K562 (cell line): ENCODE measurements at regions not wholly inside any gene's neighbourhood (a gene's known extent, or its start where the extent isn't known, plus 50 kb on each side); places are given as distances from the start of the nearest gene placed in this dataset.

Experiments
- ATAC-seq: fragments of 200-7000 bp; cut with Tn5 transposase; 3 replicates; pipeline ENCODE4 v1.9.1; 2020; ENCODE audit warnings: moderate library complexity
- BruUV-seq: library from RNA; stranded (reverse); fragments of 400-500 nt; replicated peaks from 2 replicates; lab custom pipeline; 2021; lab: Mats Ljungman, UMichigan
- CTCF ChIA-PET: fragments of 300-600 bp; formaldehyde crosslinking; extraction: SDS; loops from one replicate; lab custom pipeline; 2021; ENCODE audit warnings: low intra/inter-chr PET ratio; lab: Yijun Ruan, JAX
- POLR2A ChIA-PET: fragments of 300-600, 350-650 bp; sonication (Branson Sonifier 250); formaldehyde crosslinking; extraction: SDS; loops from one replicate; lab custom pipeline; 2021; ENCODE audit warnings: antibody characterized with exemption, inconsistent platforms; lab: Yijun Ruan, JAX
- DNase-seq, 4 experiments: peaks; one replicate each; pipeline versions ENCODE4 v3.0.0 to v3.0.0-alpha.2; 2011 to 2018; ENCODE audit warnings: low spot score in 3 of 4, mixed read lengths in 3 of 4; ENCODE audit errors: extremely low read depth in 1 of 4
- FAIRE-seq: peaks from 2 replicates; lab custom pipeline; 2011; peaks lifted over from hg19 to GRCh38; lab: Jason Lieb, UNC
- H2AFZ ChIP-seq: 2 replicates; pipeline ENCODE4 v1.6.0; 2011; ENCODE audit warnings: low read depth, low read length, control low read depth, inconsistent platforms
- H3K27ac ChIP-seq: fragments of 200-600 bp; 3 replicates; pipeline ENCODE4 v1.8.0; 2011; ENCODE audit warnings: low read depth, mild to moderate bottlenecking, control low read depth, inconsistent platforms, low read length, moderate library complexity, mixed read lengths; ENCODE audit errors: extremely low read depth
- H3K27me3 ChIP-seq, 2 experiments: fragments of 300-600 bp in 1 of 2; 2 replicates in 1 of 2; 3 replicates in 1 of 2; pipeline versions ENCODE4 v1.6.0 to v1.8.0; 2011; ENCODE audit warnings: inconsistent platforms in 2 of 2, low read length in 2 of 2, mild to moderate bottlenecking in 1 of 2, mixed read lengths in 1 of 2, moderate library complexity in 1 of 2; ENCODE audit not compliant: control insufficient read depth in 2 of 2, insufficient read depth in 2 of 2
- H3K36me3 ChIP-seq: fragments of 300-600 bp; 3 replicates; pipeline ENCODE4 v1.8.0; 2011; ENCODE audit warnings: mild to moderate bottlenecking, low read length, inconsistent platforms; ENCODE audit not compliant: control insufficient read depth, insufficient read depth
- H3K4me1 ChIP-seq, 2 experiments: fragments of 200-600 bp in 1 of 2; replicated peaks in 1 of 2; 2 replicates in 1 of 2; 3 replicates in 1 of 2; pipeline versions ENCODE4 v1.5.1 to v1.8.0; 2011; ENCODE audit warnings: inconsistent platforms in 2 of 2, low read length in 2 of 2, mild to moderate bottlenecking in 1 of 2, mixed read lengths in 1 of 2, moderate library complexity in 1 of 2; ENCODE audit not compliant: control insufficient read depth in 2 of 2, insufficient read depth in 2 of 2
- H3K4me2 ChIP-seq: 2 replicates; pipeline ENCODE4 v1.6.1; 2011; ENCODE audit warnings: low read length, control low read depth, inconsistent platforms, mixed read lengths; ENCODE audit not compliant: insufficient read depth
- H3K4me3 ChIP-seq: fragments of 200-600 bp; sonication (generic), shearing (Covaris generic); 2 replicates; pipeline ENCODE4 v1.5.1; 2016; ENCODE audit warnings: control low read depth, inconsistent platforms
- H3K79me2 ChIP-seq: fragments of 200-600 bp; 3 replicates; pipeline ENCODE4 v1.8.0; 2011; ENCODE audit warnings: low read length, inconsistent platforms; ENCODE audit not compliant: control insufficient read depth, insufficient read depth
- H3K9ac ChIP-seq, 2 experiments: 2 replicates each; pipeline versions ENCODE4 v1.6.0 to v1.6.1; 2011; ENCODE audit warnings: low read depth in 2 of 2, low read length in 2 of 2, control low read depth in 1 of 2, inconsistent platforms in 1 of 2, mild to moderate bottlenecking in 1 of 2, mixed read lengths in 1 of 2; ENCODE audit not compliant: insufficient read depth in 1 of 2
- H3K9me1 ChIP-seq: one replicate; pipeline ENCODE4 v1.6.0; 2011; ENCODE audit warnings: inconsistent platforms, mild to moderate bottlenecking, low read length, moderate library complexity; ENCODE audit not compliant: control insufficient read depth, insufficient read depth
- H3K9me3 ChIP-seq: replicated peaks from 2 replicates; pipeline ENCODE4 v1.5.1; 2011; ENCODE audit warnings: low read depth, low read length, inconsistent platforms; ENCODE audit not compliant: control insufficient read depth, insufficient read depth
- H4K20me1 ChIP-seq: replicated peaks from 2 replicates; pipeline ENCODE4 v1.6.1; 2011; ENCODE audit warnings: low read length, inconsistent platforms, mixed read lengths; ENCODE audit not compliant: control insufficient read depth, insufficient read depth
- ATF6 ChIP-seq: sonication (generic); formaldehyde crosslinking; IDR thresholded peaks from 2 replicates; pipeline ENCODE4 v1.4.0; 2020; ENCODE audit warnings: mild to moderate bottlenecking, missing genetic modification reagents
- BHLHE40 ChIP-seq: IDR thresholded peaks from 2 replicates; pipeline ENCODE4 v1.6.1; 2011; ENCODE audit warnings: low read length, improper control_type of control experiment
- ERF ChIP-seq: fragments of 450-650 bp; formaldehyde crosslinking; IDR thresholded peaks from 2 replicates; pipeline ENCODE4 v1.4.0; 2020; ENCODE audit warnings: mild to moderate bottlenecking, mixed read lengths
- JUN ChIP-seq, 2 experiments: sonication (generic) in 1 of 2; formaldehyde crosslinking in 1 of 2; IDR thresholded peaks; 2 replicates each; pipeline versions ENCODE4 v1.6.1 to v1.8.0; 2012 to 2022; ENCODE audit warnings: borderline replicate concordance in 2 of 2, mild to moderate bottlenecking in 2 of 2, improper control_type of control experiment in 1 of 2, low read depth in 1 of 2, low read length in 1 of 2, missing genetic modification reagents in 1 of 2
- L3MBTL2 ChIP-seq: fragments of 450-650 bp; IDR thresholded peaks from 2 replicates; pipeline ENCODE4 v1.6.1; 2016; ENCODE audit warnings: mild to moderate bottlenecking, moderate library complexity
- NR2F6 ChIP-seq: fragments of 450-650 bp; formaldehyde crosslinking; IDR thresholded peaks from 2 replicates; pipeline ENCODE4 v1.4.0; 2020; ENCODE audit warnings: mild to moderate bottlenecking
- TAF1 ChIP-seq: IDR thresholded peaks from 2 replicates; pipeline ENCODE4 v1.6.1; 2011; ENCODE audit warnings: mild to moderate bottlenecking, low read length, moderate library complexity; ENCODE audit not compliant: insufficient read depth, control insufficient read depth, severe bottlenecking; ENCODE audit errors: extremely low read depth
- XRCC4 ChIP-seq: IDR thresholded peaks from one replicate; pipeline ENCODE4 v1.6.1; 2011; ENCODE audit not compliant: insufficient read depth, insufficient read length; ENCODE audit errors: extremely low read depth
- ZNF3 ChIP-seq: fragments of 250-450 bp; sonication (Bioruptor Pico); IDR thresholded peaks from 2 replicates; pipeline ENCODE4 v1.5.0; 2021; ENCODE audit warnings: mild to moderate bottlenecking, moderate library complexity
- ZNF589 ChIP-seq: fragments of 200-800 bp; sonication (Bioruptor generic); IDR thresholded peaks from 2 replicates; pipeline ENCODE4 v1.6.1; 2016; ENCODE audit warnings: low read depth, missing genetic modification characterization, missing compliant biosample characterization
- ZNF75A ChIP-seq: fragments of 450-650 bp; formaldehyde crosslinking; IDR thresholded peaks from 2 replicates; pipeline ENCODE4 v1.4.0; 2020; ENCODE audit warnings: mild to moderate bottlenecking
- ZNF76 ChIP-seq: fragments of 250-450 bp; sonication (Bioruptor Pico); IDR thresholded peaks from 2 replicates; pipeline ENCODE4 v1.4.0; 2020; ENCODE audit warnings: mild to moderate bottlenecking, moderate library complexity, borderline replicate concordance
- WGBS: fragments of 100-300 bp; shearing (Covaris generic); methylation state at CpG from one replicate; pipeline ENCODE4 v1.1.6; 2016; ENCODE audit warnings: low coverage, mixed read lengths; ENCODE audit not compliant: insufficient coverage; ENCODE audit errors: missing lambda C conversion rate; 5-methylcytosine and 5-hydroxymethylcytosine counted together
- in situ Hi-C: fragments of 300-500 bp; cut with MboI; formaldehyde crosslinking; loops from 4 replicates; pipeline ENCODE4 v1.15.0; 2018; ENCODE audit warnings: inconsistent platforms, mixed read lengths
- intact Hi-C: fragments of 100-400 bp; cut with micrococcal nuclease; formaldehyde crosslinking; loops from 2 replicates; pipeline ENCODE4 v1.14.2; 2022

GRCh38 chr1:29689372-29690030 lies 453.2 kb downstream of the PTPRU start:
- WGBS: 9% methylated on average over 13 of the region's 13 CpGs
- peaks cover 2 to 28% of the 10 kb centered on the region in 2 experiments; a peak in 3 of 5 replicates for H3K27me3 ChIP-seq

DNA sequence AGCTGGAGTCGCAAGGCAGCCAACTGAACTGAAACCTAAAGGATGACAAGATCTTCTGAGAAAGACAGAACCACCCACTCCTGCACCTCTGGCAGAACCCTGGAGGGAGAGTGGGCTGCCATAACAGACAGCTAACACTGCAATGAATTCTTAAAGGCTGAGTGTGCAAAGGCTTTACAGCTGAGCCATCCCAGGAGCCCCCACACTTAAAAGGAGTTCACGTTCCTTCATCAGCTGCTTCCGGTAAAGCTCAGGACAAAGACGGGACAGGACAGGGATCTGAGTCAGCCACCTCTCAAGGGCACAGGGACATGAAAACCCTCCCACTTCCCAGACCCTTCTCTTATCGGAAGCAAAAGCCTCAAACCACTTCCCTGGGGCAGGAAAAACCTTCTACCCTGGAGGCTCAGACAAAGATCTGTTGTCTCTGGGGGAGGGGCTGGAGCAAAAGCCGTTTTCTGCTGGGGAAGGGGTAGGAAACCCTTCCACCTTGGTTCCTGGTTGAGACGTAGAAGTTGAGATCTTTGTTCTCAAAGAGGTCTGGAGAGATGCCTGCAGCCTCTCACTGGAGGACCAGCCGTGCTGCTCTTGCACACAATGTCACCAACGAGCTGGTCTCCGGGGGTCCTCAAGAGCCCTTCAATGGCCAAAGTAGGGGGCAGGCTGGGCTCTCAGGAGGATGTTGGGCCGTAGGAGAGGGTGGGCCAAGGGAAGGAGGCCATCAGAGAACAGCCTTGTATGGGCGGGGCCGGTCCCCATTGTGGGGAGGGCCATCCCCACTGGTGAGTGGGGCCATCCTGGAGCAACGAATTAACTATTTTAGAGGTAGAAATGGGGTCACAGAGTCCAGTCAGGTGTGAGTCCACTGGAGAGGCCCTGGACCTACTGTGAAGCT lies 452.4 kb downstream of the PTPRU start:
- intact Hi-C loops: no loop called here
- POLR2A ChIA-PET: interaction anchor here (1.2 to 1.6 kb wide), 2 partner anchors 9 to 13 kb away, joined by 3 to 4 read pairs; no protein-coding TSS in a partner anchor
- no peaks in the 10 kb centered on the region for H3K79me2 ChIP-seq
- no peak overlapping the region for H3K27ac ChIP-seq
- H3K27me3 ChIP-seq: peaks cover 2 to 28% of the 10 kb centered on the region in 2 experiments; a peak in 3 of 5 replicates
- no peaks in the 10 kb centered on the region for H3K9me1 ChIP-seq
- H3K4me3 ChIP-seq: no peak overlapping the region
- BruUV-seq: no TSS peak
- H3K9ac ChIP-seq: no peak overlapping the region
- H3K9me3 ChIP-seq: no peaks in the 10 kb centered on the region
- in situ Hi-C loops: no loop called here
- peak overlapping the region; percentile 72 for H2AFZ ChIP-seq
- ATAC-seq: peak; percentile 72
- H3K4me2 ChIP-seq: peak overlapping the region; percentile 36; the same call in 1 of the 2 replicates
- DNase-seq: peak; percentile 30 to 53 (median 45)
- no peaks in the 10 kb centered on the region; the same call in 1 of the 2 replicates for H4K20me1 ChIP-seq
- peak; percentile 91 for FAIRE-seq
- WGBS: 1% methylated on average over 14 of the region's 14 CpGs
- peaks cover 3 to 16% of the 10 kb centered on the region in 2 experiments; a peak in 3 of 5 replicates for H3K4me1 ChIP-seq
- CTCF ChIA-PET: no interaction called here
- no peaks in the 10 kb centered on the region for H3K36me3 ChIP-seq
- TF ChIP-seq XRCC4 (no peak), ERF (no peak), ATF6 (CRISPR knock-in tag) (no peak), ZNF3 (CRISPR knock-in tag) (no peak), BHLHE40 (peak; percentile 16; the same call in 1 of the 2 replicates), TAF1 (no peak), NR2F6 (no peak), L3MBTL2 (no peak), JUN (IDR thresholded peaks at IDR 0.05; ENCODE audit: borderline replicate concordance, low read depth, low read length) (0 out of 2 replicates have a peak, but pooled peaks have one; percentile 14), JUN (CRISPR knock-in tag; IDR thresholded peaks at IDR 0.05; ENCODE audit: borderline replicate concordance) (no peak), ZNF75A (CRISPR knock-in tag) (no peak)

More at GRCh38 chr1:29689372-29690030, 453.2 kb downstream of the PTPRU start:
- ATAC-seq (no peak), FAIRE-seq (no peak), DNase-seq (no peak)
- H3K4me3 ChIP-seq: no peak overlapping the region
- no peak overlapping the region for H2AFZ ChIP-seq
- H3K27ac ChIP-seq: no peak overlapping the region
- ChIA-PET POLR2A (interaction anchor here (1.1 to 1.2 kb wide), 2 partner anchors 12 to 335 kb away, joined by 3 read pairs; no protein-coding TSS in a partner anchor), CTCF (no interaction called here)
- peaks cover 3 to 16% of the 10 kb centered on the region in 2 experiments; a peak in 3 of 5 replicates for H3K4me1 ChIP-seq
- no TSS peak for BruUV-seq
- H3K9me3 ChIP-seq: no peaks in the 10 kb centered on the region
- no peaks in the 10 kb centered on the region for H3K79me2 ChIP-seq
- no peaks in the 10 kb centered on the region for H3K9me1 ChIP-seq
- 0 out of 2 replicates have a peak, but pooled peaks have one; percentile 9 for TF ChIP-seq ZNF589
- TF ChIP-seq ZNF76: no peak
- in situ Hi-C loops: no loop called here
- intact Hi-C loops: loop anchor here (10.0 kb wide), 1 partner anchor 1015 kb away; no protein-coding TSS in a partner anchor
- no peaks in the 10 kb centered on the region for H3K36me3 ChIP-seq
- no peaks in the 10 kb centered on the region for H4K20me1 ChIP-seq
- H3K9ac ChIP-seq: no peak overlapping the region
- no peak overlapping the region for H3K4me2 ChIP-seq
